ENCODE measurements at regions not wholly inside any gene's neighbourhood (a gene's known extent, or its start where the extent isn't known, plus 50 kb on each side); places are given as distances from the start of the nearest gene placed in this dataset.

GRCh38 chr5:71882826-71883741 is 164.0 kb downstream of the CARTPT start:
- TF ChIP-seq POLR2A (IDR thresholded peaks at IDR 0.05) (no peak), CTCF (IDR thresholded peaks at IDR 0.05) (no peak)
